Testis (tissue), 2 donors: ENCODE measurements at regions not wholly inside any gene's neighbourhood (a gene's known extent, or its start where the extent isn't known, plus 50 kb on each side); places are given as distances from the start of the nearest gene placed in this dataset.

Source experiments
- POLR2A ChIP-seq: fragments of 450-650 bp; IDR thresholded peaks from one replicate; pipeline ENCODE4 v1.6.1; 2017; ENCODE audit warnings: antibody characterized with exemption, mild to moderate bottlenecking, moderate library complexity
- TF ChIP-seq, protein P1 (sequence below), 3 experiments: fragments of 450-650 bp in 2 of 3; fragments of 200-600 bp in 1 of 3; sonication (generic) in 1 of 3; IDR thresholded peaks; one replicate each; pipeline ENCODE4 v1.5.1; 2016 to 2019; ENCODE audit warnings: antibody characterized with exemption in 3 of 3, mild to moderate bottlenecking in 2 of 3, moderate library complexity in 1 of 3

DNA sequence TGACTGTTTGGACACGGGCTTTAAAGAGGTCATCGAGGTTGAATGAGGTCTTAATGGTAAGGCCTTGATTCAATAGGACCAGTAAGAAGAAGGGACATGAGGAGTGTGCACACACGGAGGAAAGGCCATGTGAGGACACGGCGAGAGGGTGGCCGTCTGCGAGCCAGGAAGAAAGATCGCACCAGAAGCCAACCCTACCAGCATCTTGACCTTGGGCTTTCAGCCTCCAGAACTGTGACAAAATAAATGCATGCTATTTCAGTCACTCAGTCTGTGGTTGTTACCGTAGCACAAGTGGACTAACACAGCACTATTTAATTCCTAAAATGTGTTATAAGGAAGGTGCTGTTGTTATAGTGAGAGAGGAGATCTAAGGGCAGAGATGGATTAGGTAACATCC is 468.6 kb upstream of the FAT1 start:
- TF ChIP-seq, protein P1, sequence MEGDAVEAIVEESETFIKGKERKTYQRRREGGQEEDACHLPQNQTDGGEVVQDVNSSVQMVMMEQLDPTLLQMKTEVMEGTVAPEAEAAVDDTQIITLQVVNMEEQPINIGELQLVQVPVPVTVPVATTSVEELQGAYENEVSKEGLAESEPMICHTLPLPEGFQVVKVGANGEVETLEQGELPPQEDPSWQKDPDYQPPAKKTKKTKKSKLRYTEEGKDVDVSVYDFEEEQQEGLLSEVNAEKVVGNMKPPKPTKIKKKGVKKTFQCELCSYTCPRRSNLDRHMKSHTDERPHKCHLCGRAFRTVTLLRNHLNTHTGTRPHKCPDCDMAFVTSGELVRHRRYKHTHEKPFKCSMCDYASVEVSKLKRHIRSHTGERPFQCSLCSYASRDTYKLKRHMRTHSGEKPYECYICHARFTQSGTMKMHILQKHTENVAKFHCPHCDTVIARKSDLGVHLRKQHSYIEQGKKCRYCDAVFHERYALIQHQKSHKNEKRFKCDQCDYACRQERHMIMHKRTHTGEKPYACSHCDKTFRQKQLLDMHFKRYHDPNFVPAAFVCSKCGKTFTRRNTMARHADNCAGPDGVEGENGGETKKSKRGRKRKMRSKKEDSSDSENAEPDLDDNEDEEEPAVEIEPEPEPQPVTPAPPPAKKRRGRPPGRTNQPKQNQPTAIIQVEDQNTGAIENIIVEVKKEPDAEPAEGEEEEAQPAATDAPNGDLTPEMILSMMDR (IDR thresholded peaks at IDR 0.05), result no peak
- no peak for TF ChIP-seq POLR2A
